WERI-Rb-1 (cell line): ENCODE measurements at regions not wholly inside any gene's neighbourhood (a gene's known extent, or its start where the extent isn't known, plus 50 kb on each side); places are given as distances from the start of the nearest gene placed in this dataset.

Experiments used
- DNase-seq: peaks from one replicate; pipeline ENCODE4 v3.0.0-alpha.2; 2020
- H3K27ac ChIP-seq: fragments of 250-450 bp; sonication (Bioruptor Pico); 2 replicates; pipeline ENCODE4 v1.5.1; 2020; ENCODE audit warnings: mild to moderate bottlenecking, moderate library complexity
- H3K27me3 ChIP-seq: fragments of 250-450 bp; sonication (Bioruptor Pico); 2 replicates; pipeline ENCODE4 v1.5.1; 2021; ENCODE audit warnings: mild to moderate bottlenecking, low read depth, moderate library complexity; ENCODE audit not compliant: insufficient read depth, severe bottlenecking
- H3K36me3 ChIP-seq: fragments of 250-450 bp; sonication (Bioruptor Pico); 2 replicates; pipeline ENCODE4 v1.5.1; 2020; ENCODE audit warnings: mild to moderate bottlenecking, moderate library complexity
- H3K4me3 ChIP-seq: 2 replicates; pipeline ENCODE4 v1.5.1; 2011; ENCODE audit warnings: low read depth, mild to moderate bottlenecking, control low read depth, low read length
- H3K9me3 ChIP-seq: fragments of 250-450 bp; sonication (Bioruptor Pico); 2 replicates; pipeline ENCODE4 v1.5.1; 2021; ENCODE audit warnings: mild to moderate bottlenecking, moderate library complexity; ENCODE audit not compliant: severe bottlenecking
- CTCF ChIP-seq: IDR thresholded peaks from 2 replicates; pipeline ENCODE4 v1.5.1; 2011; ENCODE audit warnings: low read depth, mild to moderate bottlenecking, control low read depth, inconsistent platforms, low read length

- TF ChIP-seq CTCF = no peak
- Histone ChIP-seq H3K36me3 (no peaks in the 10 kb centered on the region), H3K27ac (no peak overlapping the region), H3K9me3 (peaks cover 12% of the 10 kb centered on the region), H3K27me3 (no peaks in the 10 kb centered on the region), H3K4me3 (no peak overlapping the region)
- no peak for DNase-seq
Observed at GRCh38 chr2:236843161-236843968, 242.3 kb upstream of the COPS8 start.

- no peak for TF ChIP-seq CTCF
- no peaks in the 10 kb centered on the region for H3K27me3 ChIP-seq
- H3K27ac ChIP-seq = no peak overlapping the region
- H3K4me3 ChIP-seq = no peak overlapping the region
- peaks cover 12% of the 10 kb centered on the region for H3K9me3 ChIP-seq
- no peak for DNase-seq
- H3K36me3 ChIP-seq = no peaks in the 10 kb centered on the region
Observed at GRCh38 chr2:236844711-236845110, 241.0 kb upstream of the COPS8 start.

DNA sequence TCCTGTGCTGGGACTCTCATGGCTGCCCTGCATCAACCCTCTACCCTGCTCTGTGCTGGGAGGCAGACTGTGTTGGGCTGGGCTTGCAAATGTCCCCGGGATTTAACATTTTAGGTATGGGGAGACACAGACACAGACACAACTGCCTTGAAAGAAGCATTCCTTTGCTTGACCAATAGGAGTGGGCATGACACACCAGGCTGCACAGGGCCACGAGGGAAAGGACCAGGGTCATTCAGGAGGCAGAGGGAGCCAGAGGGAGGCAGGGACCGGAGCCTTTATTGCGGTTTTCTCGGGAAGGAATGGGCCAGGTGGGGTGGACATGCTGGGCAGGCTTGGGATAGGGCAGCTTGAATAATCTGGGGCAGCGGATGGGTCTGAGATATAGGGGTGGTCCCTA is 238.7 kb upstream of the COPS8 start:
- H3K4me3 ChIP-seq = no peak overlapping the region
- H3K9me3 ChIP-seq = peaks cover 12% of the 10 kb centered on the region
- H3K36me3 ChIP-seq = no peaks in the 10 kb centered on the region
- no peaks in the 10 kb centered on the region for H3K27me3 ChIP-seq
- H3K27ac ChIP-seq = no peak overlapping the region
- DNase-seq = no peak
- no peak for TF ChIP-seq CTCF

- DNase-seq = no peak
- H3K27ac ChIP-seq = no peak overlapping the region
- no peak for TF ChIP-seq CTCF
- no peaks in the 10 kb centered on the region for H3K27me3 ChIP-seq
- no peaks in the 10 kb centered on the region for H3K36me3 ChIP-seq
- H3K4me3 ChIP-seq = no peak overlapping the region
- peaks cover 12% of the 10 kb centered on the region for H3K9me3 ChIP-seq
Observed at GRCh38 chr2:236847538-236848263, 238.0 kb upstream of the COPS8 start.

- Histone ChIP-seq H3K9me3 (peaks cover 12% of the 10 kb centered on the region), H3K4me3 (no peak overlapping the region), H3K36me3 (no peaks in the 10 kb centered on the region), H3K27ac (no peak overlapping the region), H3K27me3 (no peaks in the 10 kb centered on the region)
- TF ChIP-seq CTCF = no peak
- no peak for DNase-seq
Observed at GRCh38 chr2:236848501-236848900, 237.2 kb upstream of the COPS8 start.
